K562 (cell line): ENCODE measurements at regions not wholly inside any gene's neighbourhood (a gene's known extent, or its start where the extent isn't known, plus 50 kb on each side); places are given as distances from the start of the nearest gene placed in this dataset.

Source experiments
- ATAC-seq: fragments of 200-7000 bp; cut with Tn5 transposase; 3 replicates; pipeline ENCODE4 v1.9.1; 2020; ENCODE audit warnings: moderate library complexity
- BruUV-seq: library from RNA; stranded (reverse); fragments of 400-500 nt; replicated peaks from 2 replicates; lab custom pipeline; 2021; lab: Mats Ljungman, UMichigan
- CTCF ChIA-PET: fragments of 300-600 bp; formaldehyde crosslinking; extraction: SDS; loops from one replicate; lab custom pipeline; 2021; ENCODE audit warnings: low intra/inter-chr PET ratio; lab: Yijun Ruan, JAX
- POLR2A ChIA-PET: fragments of 300-600, 350-650 bp; sonication (Branson Sonifier 250); formaldehyde crosslinking; extraction: SDS; loops from one replicate; lab custom pipeline; 2021; ENCODE audit warnings: antibody characterized with exemption, inconsistent platforms; lab: Yijun Ruan, JAX
- DNase-seq, 4 experiments: peaks; one replicate each; pipeline versions ENCODE4 v3.0.0 to v3.0.0-alpha.2; 2011 to 2018; ENCODE audit warnings: low spot score in 3 of 4, mixed read lengths in 3 of 4; ENCODE audit errors: extremely low read depth in 1 of 4
- FAIRE-seq: peaks from 2 replicates; lab custom pipeline; 2011; peaks lifted over from hg19 to GRCh38; lab: Jason Lieb, UNC
- H2AFZ ChIP-seq: 2 replicates; pipeline ENCODE4 v1.6.0; 2011; ENCODE audit warnings: low read depth, low read length, control low read depth, inconsistent platforms
- H3K27ac ChIP-seq: fragments of 200-600 bp; 3 replicates; pipeline ENCODE4 v1.8.0; 2011; ENCODE audit warnings: low read depth, mild to moderate bottlenecking, control low read depth, inconsistent platforms, low read length, moderate library complexity, mixed read lengths; ENCODE audit errors: extremely low read depth
- H3K27me3 ChIP-seq, 2 experiments: fragments of 300-600 bp in 1 of 2; 2 replicates in 1 of 2; 3 replicates in 1 of 2; pipeline versions ENCODE4 v1.6.0 to v1.8.0; 2011; ENCODE audit warnings: inconsistent platforms in 2 of 2, low read length in 2 of 2, mild to moderate bottlenecking in 1 of 2, mixed read lengths in 1 of 2, moderate library complexity in 1 of 2; ENCODE audit not compliant: control insufficient read depth in 2 of 2, insufficient read depth in 2 of 2
- H3K36me3 ChIP-seq: fragments of 300-600 bp; 3 replicates; pipeline ENCODE4 v1.8.0; 2011; ENCODE audit warnings: mild to moderate bottlenecking, low read length, inconsistent platforms; ENCODE audit not compliant: control insufficient read depth, insufficient read depth
- H3K4me1 ChIP-seq, 2 experiments: fragments of 200-600 bp in 1 of 2; replicated peaks in 1 of 2; 2 replicates in 1 of 2; 3 replicates in 1 of 2; pipeline versions ENCODE4 v1.5.1 to v1.8.0; 2011; ENCODE audit warnings: inconsistent platforms in 2 of 2, low read length in 2 of 2, mild to moderate bottlenecking in 1 of 2, mixed read lengths in 1 of 2, moderate library complexity in 1 of 2; ENCODE audit not compliant: control insufficient read depth in 2 of 2, insufficient read depth in 2 of 2
- H3K4me2 ChIP-seq: 2 replicates; pipeline ENCODE4 v1.6.1; 2011; ENCODE audit warnings: low read length, control low read depth, inconsistent platforms, mixed read lengths; ENCODE audit not compliant: insufficient read depth
- H3K4me3 ChIP-seq: fragments of 200-600 bp; sonication (generic), shearing (Covaris generic); 2 replicates; pipeline ENCODE4 v1.5.1; 2016; ENCODE audit warnings: control low read depth, inconsistent platforms
- H3K79me2 ChIP-seq: fragments of 200-600 bp; 3 replicates; pipeline ENCODE4 v1.8.0; 2011; ENCODE audit warnings: low read length, inconsistent platforms; ENCODE audit not compliant: control insufficient read depth, insufficient read depth
- H3K9ac ChIP-seq, 2 experiments: 2 replicates each; pipeline versions ENCODE4 v1.6.0 to v1.6.1; 2011; ENCODE audit warnings: low read depth in 2 of 2, low read length in 2 of 2, control low read depth in 1 of 2, inconsistent platforms in 1 of 2, mild to moderate bottlenecking in 1 of 2, mixed read lengths in 1 of 2; ENCODE audit not compliant: insufficient read depth in 1 of 2
- H3K9me1 ChIP-seq: one replicate; pipeline ENCODE4 v1.6.0; 2011; ENCODE audit warnings: inconsistent platforms, mild to moderate bottlenecking, low read length, moderate library complexity; ENCODE audit not compliant: control insufficient read depth, insufficient read depth
- H3K9me3 ChIP-seq: replicated peaks from 2 replicates; pipeline ENCODE4 v1.5.1; 2011; ENCODE audit warnings: low read depth, low read length, inconsistent platforms; ENCODE audit not compliant: control insufficient read depth, insufficient read depth
- H4K20me1 ChIP-seq: replicated peaks from 2 replicates; pipeline ENCODE4 v1.6.1; 2011; ENCODE audit warnings: low read length, inconsistent platforms, mixed read lengths; ENCODE audit not compliant: control insufficient read depth, insufficient read depth
- E2F1 ChIP-seq: sonication (generic); formaldehyde crosslinking; IDR thresholded peaks from 2 replicates; pipeline ENCODE4 v1.8.1; 2023; ENCODE audit warnings: mild to moderate bottlenecking, missing genetic modification reagents, moderate library complexity
- EP300 ChIP-seq: IDR thresholded peaks from 2 replicates; pipeline ENCODE4 v1.6.1; 2012; ENCODE audit warnings: low read length, improper control_type of control experiment
- FOXA3 ChIP-seq, 2 experiments: fragments of 450-650 bp in 1 of 2; sonication (generic) in 1 of 2; formaldehyde crosslinking; IDR thresholded peaks in 1 of 2; conservative IDR thresholded peaks in 1 of 2; 2 replicates each; pipeline versions ENCODE4 v1.4.0 to v1.8.0; 2020 to 2022; ENCODE audit warnings: mild to moderate bottlenecking in 2 of 2, missing genetic modification reagents in 1 of 2
- FOXP4 ChIP-seq: sonication (generic); formaldehyde crosslinking; IDR thresholded peaks from 2 replicates; pipeline ENCODE4 v1.8.0; 2022; ENCODE audit warnings: mild to moderate bottlenecking, missing genetic modification reagents, borderline replicate concordance
- HLTF ChIP-seq: fragments of 450-650 bp; IDR thresholded peaks from 2 replicates; pipeline ENCODE4 v1.6.1; 2016
- NFYB ChIP-seq: IDR thresholded peaks from 2 replicates; pipeline ENCODE4 v1.6.1; 2011; ENCODE audit warnings: mild to moderate bottlenecking, moderate library complexity; ENCODE audit not compliant: insufficient read length; ENCODE audit errors: extremely low read depth
- RBFOX2 ChIP-seq: fragments of 200-400 bp; formaldehyde crosslinking; IDR thresholded peaks from 2 replicates; pipeline ENCODE4 v1.6.1; 2017; ENCODE audit warnings: low read depth, mild to moderate bottlenecking, low read length, moderate library complexity
- RNF219 ChIP-seq: fragments of 250-450 bp; sonication (Bioruptor Pico); IDR thresholded peaks from 2 replicates; pipeline ENCODE4 v1.5.0; 2022; ENCODE audit warnings: mild to moderate bottlenecking
- RUNX1 ChIP-seq: sonication (generic); IDR thresholded peaks from 2 replicates; pipeline ENCODE4 v1.6.1; 2016; ENCODE audit warnings: antibody characterized with exemption, low read depth
- ZBED1 ChIP-seq: IDR thresholded peaks from 2 replicates; pipeline ENCODE4 v1.6.1; 2014
- ZBTB17 ChIP-seq: fragments of 450-650 bp; formaldehyde crosslinking; IDR thresholded peaks from 2 replicates; pipeline ENCODE4 v1.4.0; 2020; ENCODE audit warnings: mild to moderate bottlenecking
- ZBTB7A ChIP-seq: IDR thresholded peaks from 2 replicates; pipeline ENCODE4 v1.6.1; 2011; ENCODE audit warnings: low read depth, mild to moderate bottlenecking, low read length, moderate library complexity, borderline replicate concordance; ENCODE audit not compliant: control insufficient read depth
- ZNF57 ChIP-seq: fragments of 450-650 bp; formaldehyde crosslinking; IDR thresholded peaks from 2 replicates; pipeline ENCODE4 v1.4.0; 2020; ENCODE audit warnings: mild to moderate bottlenecking, moderate library complexity
- ZSCAN32 ChIP-seq: fragments of 450-650 bp; formaldehyde crosslinking; IDR thresholded peaks from 2 replicates; pipeline ENCODE4 v1.4.0; 2020; ENCODE audit warnings: mild to moderate bottlenecking, moderate library complexity
- WGBS: fragments of 100-300 bp; shearing (Covaris generic); methylation state at CpG from one replicate; pipeline ENCODE4 v1.1.6; 2016; ENCODE audit warnings: low coverage, mixed read lengths; ENCODE audit not compliant: insufficient coverage; ENCODE audit errors: missing lambda C conversion rate; 5-methylcytosine and 5-hydroxymethylcytosine counted together
- in situ Hi-C: fragments of 300-500 bp; cut with MboI; formaldehyde crosslinking; loops from 4 replicates; pipeline ENCODE4 v1.15.0; 2018; ENCODE audit warnings: inconsistent platforms, mixed read lengths
- intact Hi-C: fragments of 100-400 bp; cut with micrococcal nuclease; formaldehyde crosslinking; loops from 2 replicates; pipeline ENCODE4 v1.14.2; 2022

- 1% methylated on average over 7 of the region's 7 CpGs for WGBS
- no peak for ATAC-seq
- Histone ChIP-seq H3K79me2 (no peaks in the 10 kb centered on the region), H3K4me3 (no peak overlapping the region), H3K27me3 (no peaks in the 10 kb centered on the region), H3K36me3 (no peaks in the 10 kb centered on the region), H3K9ac (no peak overlapping the region), H3K4me2 (no peak overlapping the region), H3K27ac (no peak overlapping the region), H3K9me1 (no peaks in the 10 kb centered on the region), H3K9me3 (no peaks in the 10 kb centered on the region), H4K20me1 (no peaks in the 10 kb centered on the region), H2AFZ (no peak overlapping the region), H3K4me1 (no peaks in the 10 kb centered on the region)
- no peak for DNase-seq
- CTCF ChIA-PET = no interaction called here
- TF ChIP-seq E2F1 (CRISPR knock-in tag) (no peak), RBFOX2 (no peak), ZSCAN32 (CRISPR knock-in tag) (no peak), FOXP4 (CRISPR knock-in tag) (no peak), HLTF (no peak), EP300 (no peak), ZBTB7A (no peak), ZBTB17 (CRISPR knock-in tag) (no peak), RNF219 (CRISPR knock-in tag) (no peak), ZNF57 (CRISPR knock-in tag) (no peak), RUNX1 (no peak), ZBED1 (no peak), NFYB (no peak), FOXA3 (CRISPR knock-in tag; conservative IDR thresholded peaks at IDR 0.05 in 1 of 2, IDR thresholded peaks at IDR 0.05 in 1 of 2) (no peak)
- intact Hi-C loops (no loop called here), in situ Hi-C loops (no loop called here)
- no peak for FAIRE-seq
- POLR2A ChIA-PET = interaction anchor here (0.6 kb wide), 1 partner anchor 21 kb away, joined by 3 read pairs; no protein-coding TSS in a partner anchor
- BruUV-seq = no TSS peak
Measured at GRCh38 chr14:21825845-21826244, 152.2 kb upstream of the OR4E1 start.
